HCT116 (cell line): ENCODE measurements at regions not wholly inside any gene's neighbourhood (a gene's known extent, or its start where the extent isn't known, plus 50 kb on each side); places are given as distances from the start of the nearest gene placed in this dataset.

Experiments
- ATAC-seq: fragments of 200-7000 bp; cut with Tn5 transposase; 2 replicates; pipeline ENCODE4 v1.9.1; 2020; ENCODE audit warnings: mild to moderate bottlenecking, moderate library complexity
- BruUV-seq: library from RNA; stranded (reverse); fragments of 400-500 nt; replicated peaks from 2 replicates; lab custom pipeline; 2021; lab: Mats Ljungman, UMichigan
- CTCF ChIA-PET: fragments of 300-600 bp; sonication (Branson Sonifier 250); formaldehyde crosslinking; loops from one replicate; lab custom pipeline; 2021; ENCODE audit warnings: antibody characterized with exemption; lab: Charles Lee
- POLR2A ChIA-PET: fragments of 300-600, 350-600 bp; sonication (Branson Sonifier 250); formaldehyde crosslinking; loops from one replicate; lab custom pipeline; 2021; ENCODE audit warnings: antibody characterized with exemption; lab: Charles Lee
- RAD21 ChIA-PET, 2 experiments: fragments of 300-600 bp; sonication (Branson Sonifier 250); formaldehyde crosslinking; loops; one replicate each; lab custom pipeline; 2023; ENCODE audit warnings: low total read pairs in 2 of 2; ENCODE audit not compliant: uncharacterized antibody in 2 of 2, unreplicated experiment in 2 of 2, low non-redundant PET in 1 of 2; lab: Charles Lee
- DNase-seq: peaks from one replicate; pipeline ENCODE4 v3.0.0-alpha.2; 2010; ENCODE audit warnings: low read depth, low spot score
- H2AFZ ChIP-seq: fragments of 200-600 bp; shearing (Covaris generic), sonication (generic); 2 replicates; pipeline ENCODE4 v1.6.1; 2017; ENCODE audit warnings: low read depth, mixed run types, mixed read lengths, antibody characterized with exemption, low read length; ENCODE audit not compliant: poor library complexity, severe bottlenecking
- H3K27ac ChIP-seq: 2 replicates; pipeline ENCODE4 v1.5.1; 2012; ENCODE audit warnings: low read depth, low read length
- H3K27me3 ChIP-seq: fragments of 200-600 bp; sonication (generic); 2 replicates; pipeline ENCODE4 v1.6.1; 2016; ENCODE audit warnings: mixed run types, low read length, mixed read lengths; ENCODE audit not compliant: insufficient read depth
- H3K36me3 ChIP-seq, 2 experiments: fragments of 200-500 bp in 1 of 2; fragments of 200-600 bp in 1 of 2; sonication (Bioruptor generic) in 1 of 2; sonication (generic) in 1 of 2; 2 replicates each; pipeline versions ENCODE4 v1.5.1 to v1.6.1; 2014 to 2016; ENCODE audit warnings: low read length in 2 of 2, inconsistent platforms in 1 of 2, mixed read lengths in 1 of 2, mixed run types in 1 of 2; ENCODE audit not compliant: insufficient read depth in 2 of 2, control insufficient read depth in 1 of 2
- H3K4me1 ChIP-seq, 2 experiments: fragments of 200-600 bp in 1 of 2; sonication (generic) in 1 of 2; 2 replicates each; pipeline versions ENCODE4 v1.5.1 to v1.6.1; 2012 to 2017; ENCODE audit warnings: low read length in 2 of 2, inconsistent platforms in 1 of 2, mild to moderate bottlenecking in 1 of 2, mixed read lengths in 1 of 2, mixed run types in 1 of 2, moderate library complexity in 1 of 2; ENCODE audit not compliant: insufficient read depth in 2 of 2, control insufficient read depth in 1 of 2
- H3K4me2 ChIP-seq: fragments of 200-600 bp; sonication (generic); 2 replicates; pipeline ENCODE4 v1.6.1; 2017; ENCODE audit warnings: mixed run types, low read length, mixed read lengths
- H3K4me3 ChIP-seq, 2 experiments: fragments of 200-600 bp in 1 of 2; sonication (generic) in 1 of 2; replicated peaks in 1 of 2; 2 replicates each; pipeline ENCODE4 v1.5.1; 2011 to 2016; ENCODE audit warnings: low read length in 2 of 2, control low read depth in 1 of 2, low read depth in 1 of 2, mild to moderate bottlenecking in 1 of 2, mixed read lengths in 1 of 2, mixed run types in 1 of 2
- H3K79me2 ChIP-seq: fragments of 200-600 bp; sonication (generic); 2 replicates; pipeline ENCODE4 v1.6.1; 2017; ENCODE audit warnings: mild to moderate bottlenecking, mixed run types, low read length, moderate library complexity, mixed read lengths; ENCODE audit not compliant: insufficient read depth
- H3K9ac ChIP-seq: fragments of 200-600 bp; sonication (generic); 2 replicates; pipeline ENCODE4 v1.6.1; 2016; ENCODE audit warnings: low read length, mixed read lengths
- H3K9me2 ChIP-seq: fragments of 200-600 bp; sonication (generic), shearing (Covaris generic); 2 replicates; pipeline ENCODE4 v1.6.1; 2017; ENCODE audit warnings: mixed run types, mild to moderate bottlenecking, moderate library complexity; ENCODE audit not compliant: insufficient read depth
- H3K9me3 ChIP-seq, 2 experiments: fragments of 200-500 bp in 1 of 2; fragments of 200-600 bp in 1 of 2; sonication (Bioruptor generic) in 1 of 2; sonication (generic) in 1 of 2; 2 replicates each; pipeline ENCODE4 v1.6.1; 2014 to 2017; ENCODE audit warnings: low read length in 2 of 2, mixed read lengths in 2 of 2, inconsistent platforms in 1 of 2, low read depth in 1 of 2, mild to moderate bottlenecking in 1 of 2, mixed run types in 1 of 2, moderate library complexity in 1 of 2; ENCODE audit not compliant: control insufficient read depth in 1 of 2, insufficient read depth in 1 of 2
- H4K20me1 ChIP-seq: fragments of 200-600 bp; sonication (generic), shearing (Covaris generic); 2 replicates; pipeline ENCODE4 v1.6.1; 2017; ENCODE audit warnings: mixed run types, mild to moderate bottlenecking, moderate library complexity; ENCODE audit not compliant: insufficient read depth
- EGR1 ChIP-seq: IDR thresholded peaks from 2 replicates; pipeline ENCODE4 v1.6.1; 2012; ENCODE audit warnings: low read depth
- ELF1 ChIP-seq: IDR thresholded peaks from 2 replicates; pipeline ENCODE4 v1.6.1; 2012; ENCODE audit warnings: low read depth, borderline replicate concordance
- EZH2 ChIP-seq: fragments of 200-600 bp; sonication (generic); IDR thresholded peaks from 2 replicates; pipeline ENCODE4 v1.6.1; 2017; ENCODE audit warnings: antibody characterized with exemption, mixed run types
- EZH2phosphoT487 ChIP-seq: fragments of 200-600 bp; IDR thresholded peaks from 2 replicates; pipeline ENCODE4 v1.6.1; 2018; ENCODE audit warnings: antibody characterized with exemption, borderline replicate concordance
- FOSL1 ChIP-seq: IDR thresholded peaks from 2 replicates; pipeline ENCODE4 v1.6.1; 2012; ENCODE audit warnings: low read depth
- JUND ChIP-seq: IDR thresholded peaks from 2 replicates; pipeline ENCODE4 v1.6.1; 2012
- POLR2A ChIP-seq: IDR thresholded peaks from 2 replicates; pipeline ENCODE4 v1.7.0; 2011; ENCODE audit warnings: borderline replicate concordance; ENCODE audit not compliant: insufficient read depth, insufficient read length; ENCODE audit errors: extremely low read depth
- RAD21 ChIP-seq: IDR thresholded peaks from 2 replicates; pipeline ENCODE4 v1.6.1; 2012; ENCODE audit warnings: low read depth, mild to moderate bottlenecking
- SRF ChIP-seq: IDR thresholded peaks from 2 replicates; pipeline ENCODE4 v1.6.1; 2012; ENCODE audit warnings: low read depth
- TCF7L2 ChIP-seq: IDR thresholded peaks from 2 replicates; pipeline ENCODE4 v1.7.0; 2011; ENCODE audit warnings: borderline replicate concordance, inconsistent platforms; ENCODE audit not compliant: insufficient read depth, insufficient read length; ENCODE audit errors: extremely low read depth
- YY1 ChIP-seq: IDR thresholded peaks from 2 replicates; pipeline ENCODE4 v1.6.1; 2011; ENCODE audit warnings: low read length, low read depth, moderate library complexity, mild to moderate bottlenecking; ENCODE audit not compliant: insufficient replicate concordance; ENCODE audit errors: extremely low read depth
- ZFX ChIP-seq: fragments of 450-650 bp; IDR thresholded peaks from 2 replicates; pipeline ENCODE4 v1.6.1; 2017
- ZNF274 ChIP-seq: fragments of 200-500 bp; sonication (Bioruptor generic); IDR thresholded peaks from 2 replicates; pipeline ENCODE4 v1.6.1; 2014; ENCODE audit warnings: mild to moderate bottlenecking, low read depth, low read length, inconsistent platforms
- intact Hi-C: fragments of 100-400 bp; cut with micrococcal nuclease; formaldehyde crosslinking; loops from 2 replicates; pipeline ENCODE4 v1.10.0; 2022
- TF ChIP-seq, protein P1 (sequence below), 3 experiments: fragments of 200-600 bp in 1 of 3; sonication (generic) in 1 of 3; IDR thresholded peaks in 2 of 3; conservative IDR thresholded peaks in 1 of 3; 2 replicates each; pipeline ENCODE4 v1.5.1; 2012 to 2017; ENCODE audit warnings: low read depth in 2 of 3, low read length in 2 of 3, antibody characterized with exemption in 1 of 3, borderline replicate concordance in 1 of 3, control low read depth in 1 of 3, mild to moderate bottlenecking in 1 of 3, mixed read lengths in 1 of 3, mixed run types in 1 of 3, moderate library complexity in 1 of 3; ENCODE audit not compliant: insufficient read depth in 1 of 3
- TF ChIP-seq, protein P2 (sequence below): IDR thresholded peaks from 2 replicates; pipeline ENCODE4 v1.6.1; 2011; ENCODE audit warnings: mild to moderate bottlenecking, low read length, moderate library complexity; ENCODE audit not compliant: insufficient replicate concordance; ENCODE audit errors: extremely low read depth
- TF ChIP-seq, protein P3 (sequence below): IDR thresholded peaks from 2 replicates; pipeline ENCODE4 v1.6.1; 2012; ENCODE audit warnings: low read depth
- TF ChIP-seq, protein P4 (sequence below): IDR thresholded peaks from 2 replicates; pipeline ENCODE4 v1.6.1; 2012

DNA sequence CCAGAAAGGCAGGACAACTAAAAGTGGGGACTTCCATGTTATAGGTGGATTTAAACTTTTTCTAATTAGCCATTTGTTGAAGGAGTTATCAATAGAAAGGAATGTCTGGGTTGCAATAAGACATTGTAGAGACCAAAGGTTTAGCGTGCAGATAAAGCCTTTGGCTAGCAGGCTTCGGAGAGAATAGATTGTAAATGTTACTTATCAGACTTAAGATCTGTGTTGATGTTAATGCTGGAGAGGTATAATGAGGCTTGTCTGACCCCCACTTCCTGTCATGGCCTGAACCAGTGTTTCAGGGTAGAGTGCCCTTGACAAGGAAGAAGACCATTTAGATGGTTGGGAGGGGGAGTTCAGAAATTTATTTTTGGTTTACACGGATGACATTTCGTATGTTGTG lies 67.1 kb upstream of the SPIN4 start:
- intact Hi-C loops, result no loop called here
- Histone ChIP-seq H3K4me1 (no peaks in the 10 kb centered on the region), H3K9ac (no peak overlapping the region), H3K9me2 (no peaks in the 10 kb centered on the region)
- TF ChIP-seq FOSL1, result no peak
- no peak for TF ChIP-seq POLR2A
- TF ChIP-seq, protein P1, sequence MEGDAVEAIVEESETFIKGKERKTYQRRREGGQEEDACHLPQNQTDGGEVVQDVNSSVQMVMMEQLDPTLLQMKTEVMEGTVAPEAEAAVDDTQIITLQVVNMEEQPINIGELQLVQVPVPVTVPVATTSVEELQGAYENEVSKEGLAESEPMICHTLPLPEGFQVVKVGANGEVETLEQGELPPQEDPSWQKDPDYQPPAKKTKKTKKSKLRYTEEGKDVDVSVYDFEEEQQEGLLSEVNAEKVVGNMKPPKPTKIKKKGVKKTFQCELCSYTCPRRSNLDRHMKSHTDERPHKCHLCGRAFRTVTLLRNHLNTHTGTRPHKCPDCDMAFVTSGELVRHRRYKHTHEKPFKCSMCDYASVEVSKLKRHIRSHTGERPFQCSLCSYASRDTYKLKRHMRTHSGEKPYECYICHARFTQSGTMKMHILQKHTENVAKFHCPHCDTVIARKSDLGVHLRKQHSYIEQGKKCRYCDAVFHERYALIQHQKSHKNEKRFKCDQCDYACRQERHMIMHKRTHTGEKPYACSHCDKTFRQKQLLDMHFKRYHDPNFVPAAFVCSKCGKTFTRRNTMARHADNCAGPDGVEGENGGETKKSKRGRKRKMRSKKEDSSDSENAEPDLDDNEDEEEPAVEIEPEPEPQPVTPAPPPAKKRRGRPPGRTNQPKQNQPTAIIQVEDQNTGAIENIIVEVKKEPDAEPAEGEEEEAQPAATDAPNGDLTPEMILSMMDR (IDR thresholded peaks at IDR 0.05 in 2 of 3, conservative IDR thresholded peaks at IDR 0.05 in 1 of 3; ENCODE audit: borderline replicate concordance in 1 of 3, insufficient read depth in 1 of 3, low read depth in 2 of 3, low read length in 2 of 3), result no peak
- TF ChIP-seq, protein P2, sequence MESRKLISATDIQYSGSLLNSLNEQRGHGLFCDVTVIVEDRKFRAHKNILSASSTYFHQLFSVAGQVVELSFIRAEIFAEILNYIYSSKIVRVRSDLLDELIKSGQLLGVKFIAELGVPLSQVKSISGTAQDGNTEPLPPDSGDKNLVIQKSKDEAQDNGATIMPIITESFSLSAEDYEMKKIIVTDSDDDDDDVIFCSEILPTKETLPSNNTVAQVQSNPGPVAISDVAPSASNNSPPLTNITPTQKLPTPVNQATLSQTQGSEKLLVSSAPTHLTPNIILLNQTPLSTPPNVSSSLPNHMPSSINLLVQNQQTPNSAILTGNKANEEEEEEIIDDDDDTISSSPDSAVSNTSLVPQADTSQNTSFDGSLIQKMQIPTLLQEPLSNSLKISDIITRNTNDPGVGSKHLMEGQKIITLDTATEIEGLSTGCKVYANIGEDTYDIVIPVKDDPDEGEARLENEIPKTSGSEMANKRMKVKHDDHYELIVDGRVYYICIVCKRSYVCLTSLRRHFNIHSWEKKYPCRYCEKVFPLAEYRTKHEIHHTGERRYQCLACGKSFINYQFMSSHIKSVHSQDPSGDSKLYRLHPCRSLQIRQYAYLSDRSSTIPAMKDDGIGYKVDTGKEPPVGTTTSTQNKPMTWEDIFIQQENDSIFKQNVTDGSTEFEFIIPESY, result no peak
- TF ChIP-seq SRF, result no peak
- TF ChIP-seq EZH2phosphoT487, result no peak
- no peak for TF ChIP-seq YY1
- TF ChIP-seq ZFX, result no peak
- TF ChIP-seq, protein P3, sequence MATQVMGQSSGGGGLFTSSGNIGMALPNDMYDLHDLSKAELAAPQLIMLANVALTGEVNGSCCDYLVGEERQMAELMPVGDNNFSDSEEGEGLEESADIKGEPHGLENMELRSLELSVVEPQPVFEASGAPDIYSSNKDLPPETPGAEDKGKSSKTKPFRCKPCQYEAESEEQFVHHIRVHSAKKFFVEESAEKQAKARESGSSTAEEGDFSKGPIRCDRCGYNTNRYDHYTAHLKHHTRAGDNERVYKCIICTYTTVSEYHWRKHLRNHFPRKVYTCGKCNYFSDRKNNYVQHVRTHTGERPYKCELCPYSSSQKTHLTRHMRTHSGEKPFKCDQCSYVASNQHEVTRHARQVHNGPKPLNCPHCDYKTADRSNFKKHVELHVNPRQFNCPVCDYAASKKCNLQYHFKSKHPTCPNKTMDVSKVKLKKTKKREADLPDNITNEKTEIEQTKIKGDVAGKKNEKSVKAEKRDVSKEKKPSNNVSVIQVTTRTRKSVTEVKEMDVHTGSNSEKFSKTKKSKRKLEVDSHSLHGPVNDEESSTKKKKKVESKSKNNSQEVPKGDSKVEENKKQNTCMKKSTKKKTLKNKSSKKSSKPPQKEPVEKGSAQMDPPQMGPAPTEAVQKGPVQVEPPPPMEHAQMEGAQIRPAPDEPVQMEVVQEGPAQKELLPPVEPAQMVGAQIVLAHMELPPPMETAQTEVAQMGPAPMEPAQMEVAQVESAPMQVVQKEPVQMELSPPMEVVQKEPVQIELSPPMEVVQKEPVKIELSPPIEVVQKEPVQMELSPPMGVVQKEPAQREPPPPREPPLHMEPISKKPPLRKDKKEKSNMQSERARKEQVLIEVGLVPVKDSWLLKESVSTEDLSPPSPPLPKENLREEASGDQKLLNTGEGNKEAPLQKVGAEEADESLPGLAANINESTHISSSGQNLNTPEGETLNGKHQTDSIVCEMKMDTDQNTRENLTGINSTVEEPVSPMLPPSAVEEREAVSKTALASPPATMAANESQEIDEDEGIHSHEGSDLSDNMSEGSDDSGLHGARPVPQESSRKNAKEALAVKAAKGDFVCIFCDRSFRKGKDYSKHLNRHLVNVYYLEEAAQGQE, result no peak
- TF ChIP-seq EGR1, result no peak
- TF ChIP-seq JUND, result no peak
- TF ChIP-seq EZH2, result no peak
- TF ChIP-seq TCF7L2, result no peak
- TF ChIP-seq RAD21, result no peak
- no peak for TF ChIP-seq ELF1
- TF ChIP-seq ZNF274, result no peak
- TF ChIP-seq, protein P4, sequence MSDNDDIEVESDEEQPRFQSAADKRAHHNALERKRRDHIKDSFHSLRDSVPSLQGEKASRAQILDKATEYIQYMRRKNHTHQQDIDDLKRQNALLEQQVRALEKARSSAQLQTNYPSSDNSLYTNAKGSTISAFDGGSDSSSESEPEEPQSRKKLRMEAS, result no peak
- TF ChIP-seq, all 23 proteins: peak for 0
- no peak overlapping the region for H3K4me2 ChIP-seq
- no peaks in the 10 kb centered on the region for H3K79me2 ChIP-seq
- no TSS peak for BruUV-seq
- H2AFZ ChIP-seq, result no peak overlapping the region
- POLR2A ChIA-PET, result no interaction called here
- H3K27ac ChIP-seq, result no peak overlapping the region
- DNase-seq, result no peak
- RAD21 ChIA-PET, result no interaction called here
- no peaks in the 10 kb centered on the region for H3K36me3 ChIP-seq
- H3K9me3 ChIP-seq, result no peaks in the 10 kb centered on the region
- H3K27me3 ChIP-seq, result no peaks in the 10 kb centered on the region
- CTCF ChIA-PET, result no interaction called here
- H4K20me1 ChIP-seq, result no peaks in the 10 kb centered on the region
- no peak overlapping the region for H3K4me3 ChIP-seq
- no peak for ATAC-seq
